ENCODE measurements at regions not wholly inside any gene's neighbourhood (a gene's known extent, or its start where the extent isn't known, plus 50 kb on each side); places are given as distances from the start of the nearest gene placed in this dataset.

DNA sequence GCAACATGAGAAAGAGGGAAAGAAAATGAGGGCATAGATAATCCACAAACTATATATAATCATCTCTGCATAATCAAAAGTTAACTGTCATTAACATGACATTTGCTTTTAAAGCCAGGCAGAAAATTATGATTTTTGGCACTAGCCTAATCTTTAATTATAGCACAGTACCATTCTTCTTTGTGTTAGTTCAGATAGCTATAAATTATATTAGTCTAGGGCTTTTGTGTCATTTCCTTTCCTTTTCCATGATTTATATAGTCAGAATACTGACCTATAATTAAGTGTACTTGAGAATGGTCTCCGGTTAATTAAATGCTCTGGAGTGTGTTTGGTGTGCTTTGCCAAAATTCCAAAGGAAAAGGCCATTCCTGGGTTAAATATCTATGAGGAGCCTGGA, 441.9 kb upstream of the THRB start:
- H3K27me3 ChIP-seq = no peaks in the 10 kb centered on the region
- intact Hi-C loops (cut with DNase I; ENCODE audit: low total_unique reads) = no loop called here
- no peak overlapping the region for H3K27ac ChIP-seq
- H3K36me3 ChIP-seq = no peaks in the 10 kb centered on the region
- H3K4me1 ChIP-seq = no peaks in the 10 kb centered on the region
- no peak overlapping the region for H3K4me3 ChIP-seq
- DNase-seq = no peak
- H3K9me3 ChIP-seq = no peaks in the 10 kb centered on the region
- TF ChIP-seq POLR2A (IDR thresholded peaks at IDR 0.05) = no peak

DNA sequence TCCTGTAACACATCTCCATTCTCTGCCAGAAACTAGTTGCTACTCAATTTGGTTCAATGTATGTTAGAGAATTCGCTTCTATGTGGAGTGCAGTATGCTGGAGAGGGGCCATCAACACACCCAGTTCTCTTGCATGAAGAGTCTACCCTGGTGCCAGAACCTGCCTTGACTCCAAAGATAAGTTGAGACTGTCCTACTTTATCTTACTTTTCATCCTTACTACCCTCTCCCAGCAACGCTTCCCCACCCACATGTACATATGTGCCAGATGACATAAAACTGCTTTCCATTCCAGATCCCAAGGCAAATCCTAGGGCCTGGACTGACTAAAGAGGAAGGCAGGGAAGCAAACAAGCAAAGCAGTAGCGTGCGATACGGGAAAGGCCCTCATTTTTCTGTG, 442.6 kb upstream of the THRB start:
- Histone ChIP-seq H3K27ac (no peak overlapping the region), H3K27me3 (no peaks in the 10 kb centered on the region), H3K9me3 (no peaks in the 10 kb centered on the region), H3K4me3 (no peak overlapping the region), H3K36me3 (no peaks in the 10 kb centered on the region), H3K4me1 (no peaks in the 10 kb centered on the region)
- intact Hi-C loops (cut with DNase I; ENCODE audit: low total_unique reads) = no loop called here
- no peak for TF ChIP-seq POLR2A (IDR thresholded peaks at IDR 0.05)
- TF ChIP-seq, protein P1, sequence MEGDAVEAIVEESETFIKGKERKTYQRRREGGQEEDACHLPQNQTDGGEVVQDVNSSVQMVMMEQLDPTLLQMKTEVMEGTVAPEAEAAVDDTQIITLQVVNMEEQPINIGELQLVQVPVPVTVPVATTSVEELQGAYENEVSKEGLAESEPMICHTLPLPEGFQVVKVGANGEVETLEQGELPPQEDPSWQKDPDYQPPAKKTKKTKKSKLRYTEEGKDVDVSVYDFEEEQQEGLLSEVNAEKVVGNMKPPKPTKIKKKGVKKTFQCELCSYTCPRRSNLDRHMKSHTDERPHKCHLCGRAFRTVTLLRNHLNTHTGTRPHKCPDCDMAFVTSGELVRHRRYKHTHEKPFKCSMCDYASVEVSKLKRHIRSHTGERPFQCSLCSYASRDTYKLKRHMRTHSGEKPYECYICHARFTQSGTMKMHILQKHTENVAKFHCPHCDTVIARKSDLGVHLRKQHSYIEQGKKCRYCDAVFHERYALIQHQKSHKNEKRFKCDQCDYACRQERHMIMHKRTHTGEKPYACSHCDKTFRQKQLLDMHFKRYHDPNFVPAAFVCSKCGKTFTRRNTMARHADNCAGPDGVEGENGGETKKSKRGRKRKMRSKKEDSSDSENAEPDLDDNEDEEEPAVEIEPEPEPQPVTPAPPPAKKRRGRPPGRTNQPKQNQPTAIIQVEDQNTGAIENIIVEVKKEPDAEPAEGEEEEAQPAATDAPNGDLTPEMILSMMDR (IDR thresholded peaks at IDR 0.05) = no peak
- no peak for DNase-seq

DNA sequence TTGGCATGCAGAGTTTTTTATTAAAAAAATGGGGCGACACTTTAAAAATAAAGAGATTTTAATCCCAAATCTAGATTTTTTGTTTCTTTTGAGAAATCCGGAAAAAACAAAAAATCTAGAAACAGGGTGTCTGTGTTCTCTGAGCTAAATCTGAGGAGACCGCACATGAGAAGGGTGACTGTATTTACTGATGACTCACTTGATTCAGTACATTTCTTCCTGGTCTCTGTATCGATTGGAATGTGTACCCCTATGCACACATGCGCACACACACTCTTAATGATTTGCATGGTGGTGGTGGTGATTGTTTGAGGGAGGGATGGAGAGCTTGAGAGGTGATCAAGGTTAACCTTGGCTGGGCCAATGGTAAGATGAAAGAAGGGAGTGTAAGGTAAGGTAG, 443.1 kb upstream of the THRB start:
- Histone ChIP-seq H3K27me3 (no peaks in the 10 kb centered on the region), H3K4me3 (no peak overlapping the region), H3K36me3 (no peaks in the 10 kb centered on the region), H3K27ac (no peak overlapping the region), H3K4me1 (no peaks in the 10 kb centered on the region), H3K9me3 (no peaks in the 10 kb centered on the region)
- intact Hi-C loops (cut with DNase I; ENCODE audit: low total_unique reads) = no loop called here
- TF ChIP-seq, protein P1 (IDR thresholded peaks at IDR 0.05) = no peak
- no peak for TF ChIP-seq POLR2A (IDR thresholded peaks at IDR 0.05)
- no peak for DNase-seq

DNA sequence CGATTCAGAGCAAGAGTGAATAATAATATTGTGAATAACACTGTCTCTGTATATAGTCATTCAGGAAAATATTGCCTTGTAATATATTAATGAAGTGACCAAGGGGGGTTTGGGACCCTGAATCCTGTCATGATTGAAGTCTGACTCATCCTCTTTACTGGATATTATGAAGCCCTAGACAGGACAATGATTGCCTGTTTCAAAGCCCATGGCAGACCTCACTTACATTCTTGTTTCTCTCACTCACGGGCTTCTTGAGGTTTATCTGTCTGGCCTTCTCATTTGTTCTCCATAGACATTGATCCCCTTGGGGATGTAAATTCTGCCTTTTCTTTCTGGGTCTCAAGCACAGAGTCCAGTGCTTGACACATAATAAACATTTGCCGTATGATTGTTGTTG, 449.3 kb upstream of the THRB start:
- no peaks in the 10 kb centered on the region for H3K4me1 ChIP-seq
- H3K36me3 ChIP-seq = no peaks in the 10 kb centered on the region
- H3K27ac ChIP-seq = no peak overlapping the region
- intact Hi-C loops (cut with DNase I; ENCODE audit: low total_unique reads) = no loop called here
- DNase-seq = no peak
- H3K4me3 ChIP-seq = no peak overlapping the region
- TF ChIP-seq, protein P1 (IDR thresholded peaks at IDR 0.05) = no peak
- no peak for TF ChIP-seq POLR2A (IDR thresholded peaks at IDR 0.05)
- no peaks in the 10 kb centered on the region for H3K9me3 ChIP-seq
- no peaks in the 10 kb centered on the region for H3K27me3 ChIP-seq

DNA sequence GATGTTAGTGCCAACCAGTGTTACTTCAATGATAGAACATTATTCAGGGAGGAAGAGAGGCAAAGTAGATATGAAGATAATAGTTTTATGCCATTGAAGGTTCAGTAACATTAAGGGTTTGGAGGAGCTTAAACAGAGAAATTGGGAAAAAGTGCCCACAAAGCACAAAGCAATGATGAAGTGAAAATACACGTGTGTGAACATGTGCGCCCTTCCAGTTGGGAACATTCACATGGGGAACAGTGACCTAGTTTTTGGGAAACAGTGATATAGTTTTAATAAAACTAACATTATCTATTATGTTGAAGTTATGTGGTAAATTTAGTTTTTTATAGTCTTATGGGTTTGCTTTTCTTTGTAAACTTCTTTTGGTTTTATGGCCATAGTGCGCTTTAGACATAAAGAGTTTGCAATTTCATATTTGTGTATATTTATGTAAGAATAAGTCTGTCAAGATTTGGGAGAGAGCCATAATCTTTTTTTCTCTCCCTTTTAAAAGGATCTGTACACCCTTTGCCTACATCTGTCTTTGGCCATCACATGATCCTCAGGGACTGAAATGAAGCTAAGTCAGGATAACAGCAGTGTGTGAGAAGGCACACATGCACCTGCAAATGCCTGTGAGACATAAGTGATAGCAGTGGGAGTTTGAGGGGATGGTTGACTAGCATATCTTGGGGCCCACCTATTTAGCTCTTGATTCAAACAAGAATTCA, 450.3 kb upstream of the THRB start:
- intact Hi-C loops (cut with DNase I; ENCODE audit: low total_unique reads) = no loop called here
- no peak for TF ChIP-seq POLR2A (IDR thresholded peaks at IDR 0.05)
- TF ChIP-seq, protein P1 (IDR thresholded peaks at IDR 0.05) = no peak
- DNase-seq = no peak
- Histone ChIP-seq H3K36me3 (no peaks in the 10 kb centered on the region), H3K27me3 (no peaks in the 10 kb centered on the region), H3K4me1 (no peaks in the 10 kb centered on the region), H3K4me3 (no peak overlapping the region), H3K9me3 (no peaks in the 10 kb centered on the region), H3K27ac (no peak overlapping the region)

DNA sequence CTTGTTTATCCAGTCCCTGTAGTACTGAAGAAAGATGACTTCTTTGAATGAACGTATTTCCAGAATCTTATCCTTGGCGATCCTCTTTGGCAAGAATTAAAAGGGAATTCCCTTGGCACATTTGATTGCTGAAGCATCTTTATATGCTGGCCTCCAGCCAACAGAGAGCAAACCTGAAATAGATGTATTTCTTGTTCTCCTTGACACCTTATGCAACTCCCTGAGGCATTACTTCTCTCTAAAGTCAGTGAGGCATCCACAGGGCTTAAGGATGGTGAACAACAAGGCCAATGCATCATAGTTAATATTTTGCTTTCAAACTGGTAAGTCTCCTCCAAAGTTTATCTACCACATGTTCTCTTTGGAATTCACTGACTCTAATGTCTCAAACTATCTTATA, 450.9 kb upstream of the THRB start:
- H3K27ac ChIP-seq = no peak overlapping the region
- H3K4me3 ChIP-seq = no peak overlapping the region
- intact Hi-C loops (cut with DNase I; ENCODE audit: low total_unique reads) = no loop called here

More for the DNA sequence above, 450.9 kb upstream of the THRB start:
- Histone ChIP-seq H3K27me3 (no peaks in the 10 kb centered on the region), H3K9me3 (no peaks in the 10 kb centered on the region), H3K36me3 (no peaks in the 10 kb centered on the region), H3K4me1 (no peaks in the 10 kb centered on the region)
- no peak for DNase-seq
- TF ChIP-seq, protein P1 (IDR thresholded peaks at IDR 0.05) = no peak
- TF ChIP-seq POLR2A (IDR thresholded peaks at IDR 0.05) = no peak
